ENCODE measurements at regions not wholly inside any gene's neighbourhood (a gene's known extent, or its start where the extent isn't known, plus 50 kb on each side); places are given as distances from the start of the nearest gene placed in this dataset.

DNA sequence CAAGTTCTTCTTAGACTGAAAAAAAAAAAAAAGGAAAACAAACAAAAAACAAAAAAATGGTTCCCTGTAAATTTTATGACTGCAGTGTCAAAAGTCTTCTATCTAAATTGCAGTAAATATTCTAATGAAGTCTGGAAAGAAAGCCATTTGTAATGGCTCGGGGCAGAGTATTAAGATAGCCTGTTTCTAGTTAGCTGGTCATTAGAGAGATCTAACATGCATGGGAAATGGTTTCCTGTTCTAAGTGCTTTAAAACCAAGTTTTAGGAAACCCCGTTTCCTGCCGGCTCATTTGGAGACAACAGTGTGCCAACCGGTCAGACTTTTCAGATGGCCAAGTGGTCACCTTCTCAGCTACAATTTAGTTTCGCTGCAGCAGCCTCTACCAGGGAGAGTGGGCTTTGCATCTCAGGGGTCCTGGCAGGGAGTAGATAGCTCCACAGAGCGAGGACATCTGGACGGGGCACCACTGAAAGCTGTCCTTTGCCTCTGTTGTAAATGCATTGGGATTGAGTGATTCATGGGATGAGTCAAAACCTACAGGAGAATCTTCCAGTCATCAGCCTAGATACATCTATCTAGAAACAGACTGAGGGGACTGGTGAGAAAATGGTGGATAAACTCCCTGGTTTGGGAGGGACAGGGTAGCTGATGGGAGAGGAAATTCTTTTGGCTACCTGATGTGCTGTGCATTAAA, 473.2 kb upstream of the SALL1 start:
- TF ChIP-seq, protein P1, sequence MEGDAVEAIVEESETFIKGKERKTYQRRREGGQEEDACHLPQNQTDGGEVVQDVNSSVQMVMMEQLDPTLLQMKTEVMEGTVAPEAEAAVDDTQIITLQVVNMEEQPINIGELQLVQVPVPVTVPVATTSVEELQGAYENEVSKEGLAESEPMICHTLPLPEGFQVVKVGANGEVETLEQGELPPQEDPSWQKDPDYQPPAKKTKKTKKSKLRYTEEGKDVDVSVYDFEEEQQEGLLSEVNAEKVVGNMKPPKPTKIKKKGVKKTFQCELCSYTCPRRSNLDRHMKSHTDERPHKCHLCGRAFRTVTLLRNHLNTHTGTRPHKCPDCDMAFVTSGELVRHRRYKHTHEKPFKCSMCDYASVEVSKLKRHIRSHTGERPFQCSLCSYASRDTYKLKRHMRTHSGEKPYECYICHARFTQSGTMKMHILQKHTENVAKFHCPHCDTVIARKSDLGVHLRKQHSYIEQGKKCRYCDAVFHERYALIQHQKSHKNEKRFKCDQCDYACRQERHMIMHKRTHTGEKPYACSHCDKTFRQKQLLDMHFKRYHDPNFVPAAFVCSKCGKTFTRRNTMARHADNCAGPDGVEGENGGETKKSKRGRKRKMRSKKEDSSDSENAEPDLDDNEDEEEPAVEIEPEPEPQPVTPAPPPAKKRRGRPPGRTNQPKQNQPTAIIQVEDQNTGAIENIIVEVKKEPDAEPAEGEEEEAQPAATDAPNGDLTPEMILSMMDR (IDR thresholded peaks at IDR 0.05) = no peak
- WGBS, 3 donors = 21 to 30% (median 23%) methylated on average over 7 of the region's 7 CpGs
- no peaks in the 10 kb centered on the region for H3K27me3 ChIP-seq (ENCODE audit: insufficient read depth in 3 of 3, low read length in 2 of 3)
- intact Hi-C loops (cut with DNase I) = no loop called here
- ATAC-seq (no peak), DNase-seq (no peak)
- H3K9me3 ChIP-seq = no peaks in the 10 kb centered on the region
- H3K4me3 ChIP-seq = no peak overlapping the region
- no peaks in the 10 kb centered on the region for H3K36me3 ChIP-seq (ENCODE audit: insufficient read depth in 1 of 2, low read depth in 1 of 2)
- no peaks in the 10 kb centered on the region for H3K4me1 ChIP-seq
- H3K27ac ChIP-seq = no peak overlapping the region

DNA sequence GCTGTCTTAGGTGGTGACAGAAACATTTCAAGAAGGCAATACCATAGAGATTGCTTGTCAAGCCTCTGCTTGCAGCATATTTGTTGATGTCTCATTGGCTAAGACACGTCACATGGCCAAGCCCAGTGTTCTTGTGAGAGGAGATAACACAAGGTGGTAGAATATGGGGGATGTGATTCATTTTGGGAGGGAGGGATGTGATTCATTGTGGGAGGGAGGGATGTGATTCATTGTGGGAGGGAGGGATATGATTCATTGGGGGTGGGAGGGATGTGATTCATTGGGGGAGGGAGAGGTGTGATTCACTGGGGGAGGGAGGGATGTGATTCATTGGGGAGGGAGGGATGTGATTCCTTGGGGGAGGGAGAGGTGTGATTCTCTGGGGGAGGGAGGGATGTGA, 470.5 kb upstream of the SALL1 start:
- H3K4me1 ChIP-seq = no peaks in the 10 kb centered on the region
- TF ChIP-seq, protein P1 (IDR thresholded peaks at IDR 0.05) = no peak
- intact Hi-C loops (cut with DNase I) = no loop called here

DNA sequence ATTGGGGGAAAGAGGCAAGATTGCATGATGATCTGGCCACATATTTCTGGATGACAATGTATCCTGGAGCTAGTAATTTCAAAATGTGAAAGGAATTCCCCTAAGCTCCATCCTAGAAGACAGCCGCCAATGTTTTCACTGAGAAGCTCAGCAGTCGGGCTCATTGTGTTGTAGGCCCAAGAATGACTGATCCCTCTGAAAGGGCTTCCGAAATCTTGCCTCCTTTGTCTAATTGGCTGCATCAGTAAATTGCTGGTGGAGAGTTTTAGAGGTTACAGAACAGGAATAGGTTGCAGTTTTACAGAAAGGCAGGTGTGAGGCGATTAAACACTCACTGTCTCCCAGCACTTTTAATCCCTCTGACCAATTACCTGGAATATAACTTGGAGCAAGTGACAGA, 464.1 kb upstream of the SALL1 start:
- TF ChIP-seq, protein P1 (IDR thresholded peaks at IDR 0.05) = no peak
- H3K4me3 ChIP-seq = no peak overlapping the region
- no peak for ATAC-seq
- no peaks in the 10 kb centered on the region for H3K27me3 ChIP-seq (ENCODE audit: insufficient read depth in 3 of 3, low read length in 2 of 3)
- DNase-seq = no peak
- no peak overlapping the region for H3K27ac ChIP-seq
- H3K36me3 ChIP-seq (ENCODE audit: insufficient read depth in 1 of 2, low read depth in 1 of 2) = no peaks in the 10 kb centered on the region
- 78 to 80% (median 78%) methylated on average over 4 of the region's 4 CpGs for WGBS, 3 donors
- no peaks in the 10 kb centered on the region for H3K9me3 ChIP-seq
- intact Hi-C loops (cut with DNase I) = no loop called here
- no peaks in the 10 kb centered on the region for H3K4me1 ChIP-seq

More for the DNA sequence above, 470.5 kb upstream of the SALL1 start:
- no peaks in the 10 kb centered on the region for H3K36me3 ChIP-seq (ENCODE audit: insufficient read depth in 1 of 2, low read depth in 1 of 2)
- no peak for ATAC-seq
- no peak overlapping the region for H3K27ac ChIP-seq
- H3K9me3 ChIP-seq = no peaks in the 10 kb centered on the region
- no peaks in the 10 kb centered on the region for H3K27me3 ChIP-seq (ENCODE audit: insufficient read depth in 3 of 3, low read length in 2 of 3)
- 79 to 86% (median 85%) methylated on average over 1 of the region's 1 CpG for WGBS, 3 donors
- H3K4me3 ChIP-seq = no peak overlapping the region
- no peak for DNase-seq

DNA sequence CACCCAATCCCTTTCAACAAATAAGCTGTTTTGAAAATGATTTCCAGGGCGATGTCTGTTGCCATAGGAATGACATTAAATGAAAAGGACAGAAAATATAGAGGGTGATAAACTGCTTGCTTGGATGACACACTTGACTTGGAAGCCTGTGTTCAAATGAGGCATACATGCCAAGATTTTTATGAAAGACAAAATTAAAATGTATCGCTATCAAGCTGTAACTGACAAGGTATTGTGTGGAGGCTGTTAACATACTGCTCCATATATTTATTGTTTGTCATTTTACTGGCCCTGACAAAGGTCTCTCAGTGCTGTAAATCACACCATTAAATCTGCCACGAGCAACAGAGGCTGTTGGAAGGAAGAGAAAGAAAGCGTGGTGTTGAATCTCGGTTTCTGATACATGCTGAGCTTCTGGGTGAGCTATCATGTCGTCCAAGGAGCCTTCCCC, 456.2 kb upstream of the SALL1 start:
- TF ChIP-seq, protein P1 (IDR thresholded peaks at IDR 0.05) = no peak
- no peak overlapping the region for H3K4me3 ChIP-seq
- ATAC-seq (no peak), DNase-seq (no peak)
- no peaks in the 10 kb centered on the region for H3K27me3 ChIP-seq (ENCODE audit: insufficient read depth in 3 of 3, low read length in 2 of 3)
- no peaks in the 10 kb centered on the region for H3K9me3 ChIP-seq
- intact Hi-C loops (cut with DNase I) = no loop called here
- WGBS, 3 donors = 16 to 18% (median 16%) methylated on average over 6 of the region's 6 CpGs
- no peaks in the 10 kb centered on the region for H3K36me3 ChIP-seq (ENCODE audit: insufficient read depth in 1 of 2, low read depth in 1 of 2)
- no peak overlapping the region for H3K27ac ChIP-seq
- no peaks in the 10 kb centered on the region for H3K4me1 ChIP-seq

DNA sequence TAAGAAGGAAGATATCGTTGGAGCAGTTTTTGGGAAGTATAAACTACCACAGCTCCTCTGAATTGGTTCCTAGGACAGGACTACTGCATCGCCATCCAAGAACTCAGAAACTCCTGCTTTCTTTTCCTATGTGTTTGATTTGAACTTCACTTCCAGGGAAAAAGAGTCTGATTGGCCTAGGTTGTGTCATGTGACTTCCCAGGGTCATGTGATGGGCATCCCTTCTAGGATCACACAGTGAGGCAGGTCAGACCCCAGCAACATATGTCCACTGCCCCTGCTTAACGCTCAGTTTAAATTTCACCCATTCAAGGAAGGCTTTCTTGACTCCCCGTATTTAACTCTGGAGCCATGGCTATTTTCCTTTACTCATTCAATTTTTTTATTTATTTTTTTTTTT, 445.2 kb upstream of the SALL1 start:
- H3K36me3 ChIP-seq (ENCODE audit: insufficient read depth in 1 of 2, low read depth in 1 of 2) = no peaks in the 10 kb centered on the region
- 90 to 92% (median 91%) methylated on average over 4 of the region's 4 CpGs for WGBS, 3 donors
- TF ChIP-seq, protein P1 (IDR thresholded peaks at IDR 0.05) = no peak
- no peak overlapping the region for H3K27ac ChIP-seq
- no peak for DNase-seq
- no peak for ATAC-seq
- no peak overlapping the region for H3K4me3 ChIP-seq
- intact Hi-C loops (cut with DNase I) = no loop called here
- H3K4me1 ChIP-seq = no peaks in the 10 kb centered on the region
- H3K9me3 ChIP-seq = no peaks in the 10 kb centered on the region
- no peaks in the 10 kb centered on the region for H3K27me3 ChIP-seq (ENCODE audit: insufficient read depth in 3 of 3, low read length in 2 of 3)

Data from psoas muscle (tissue), 7 donors.